Stimulated activated CD8-positive, alpha-beta memory T cell treated with anti-CD3 and anti-CD28 coated beads, Interleukin-12 subunit alpha, Interleukin-12 subunit beta, amount 100 ng/mL, for 1 hour (primary cell): ENCODE measurements at regions not wholly inside any gene's neighbourhood (a gene's known extent, or its start where the extent isn't known, plus 50 kb on each side); places are given as distances from the start of the nearest gene placed in this dataset.

Experiments
- DNase-seq: peaks from one replicate; pipeline ENCODE4 v3.0.0-alpha.2; 2020; ENCODE audit warnings: low read depth

- no peak for DNase-seq
These were observed 150.6 kb upstream of the RAB12 start for GRCh38 chr18:8458546-8459215.

GRCh38 chr18:8460748-8461147 is 148.5 kb upstream of the RAB12 start:
- DNase-seq: no peak

DNA sequence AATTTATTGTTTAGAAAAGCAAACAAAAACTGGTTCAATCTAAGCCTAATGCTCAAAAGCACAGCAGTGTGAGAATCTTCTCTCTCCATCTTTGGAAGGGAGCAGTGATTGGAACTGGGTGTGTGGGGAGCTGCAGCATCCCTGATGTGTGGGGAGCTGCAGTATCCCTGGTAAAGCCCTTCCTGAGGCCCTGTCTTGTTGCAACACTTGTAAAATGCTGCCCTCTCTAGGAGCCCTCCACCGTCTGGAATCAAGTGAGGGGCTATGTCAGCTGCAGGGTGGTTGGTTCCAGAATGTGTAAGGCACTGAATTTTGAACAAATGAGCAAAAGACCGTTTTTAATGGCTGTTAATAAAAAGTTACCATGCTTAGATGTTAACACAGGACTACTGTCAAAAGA is 147.7 kb upstream of the RAB12 start:
- DNase-seq: no peak

DNA sequence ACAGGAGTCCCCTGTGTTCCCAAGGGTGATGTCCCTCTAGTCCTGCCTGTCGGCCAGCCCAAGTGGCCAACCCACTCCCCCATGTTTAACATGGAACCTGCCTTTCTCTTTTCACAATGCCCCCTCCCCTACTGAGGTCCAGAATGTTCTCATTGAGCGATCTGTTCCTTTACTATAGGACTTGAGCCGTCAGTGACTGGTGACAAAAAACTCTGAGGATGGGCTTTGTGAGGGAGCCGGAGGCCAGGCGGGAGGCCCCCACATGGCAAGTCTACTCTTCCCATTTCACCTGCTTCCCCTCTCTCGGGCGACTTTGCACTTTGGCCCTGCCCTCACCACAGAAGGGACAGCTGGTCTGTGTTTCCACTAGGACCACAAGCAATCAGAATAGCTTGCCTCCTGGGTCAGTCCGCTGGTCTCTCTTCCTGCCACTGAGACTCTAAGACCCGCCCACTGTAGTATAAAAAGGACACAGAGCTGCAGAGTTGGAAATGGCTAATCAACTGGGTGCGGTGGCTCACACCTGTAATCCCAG is 146.5 kb upstream of the RAB12 start:
- no peak for DNase-seq

DNA sequence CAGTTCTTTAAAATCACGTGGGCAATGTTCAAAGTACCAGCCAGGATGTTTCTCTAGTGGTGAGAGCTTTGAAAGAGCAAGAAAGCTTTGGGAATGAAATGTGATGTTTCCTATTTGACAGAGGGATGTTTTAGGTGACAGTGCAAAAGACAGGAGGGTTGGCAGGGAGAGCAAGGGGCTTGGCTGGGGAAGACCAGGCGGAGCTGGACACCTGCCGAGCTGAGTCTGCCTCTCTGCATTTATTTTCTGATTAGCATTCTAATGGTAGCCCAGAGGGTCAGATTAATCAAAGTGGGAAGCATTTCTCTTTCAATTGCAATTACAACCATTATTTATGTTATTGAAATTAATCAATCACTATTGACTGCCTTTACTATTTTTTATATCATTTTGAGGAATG is 145.4 kb upstream of the RAB12 start:
- DNase-seq: no peak

GRCh38 chr18:8468191-8468590 is 141.0 kb upstream of the RAB12 start:
- DNase-seq: no peak

- no peak for DNase-seq
These were observed 140.3 kb upstream of the RAB12 start for GRCh38 chr18:8468921-8469335.

DNA sequence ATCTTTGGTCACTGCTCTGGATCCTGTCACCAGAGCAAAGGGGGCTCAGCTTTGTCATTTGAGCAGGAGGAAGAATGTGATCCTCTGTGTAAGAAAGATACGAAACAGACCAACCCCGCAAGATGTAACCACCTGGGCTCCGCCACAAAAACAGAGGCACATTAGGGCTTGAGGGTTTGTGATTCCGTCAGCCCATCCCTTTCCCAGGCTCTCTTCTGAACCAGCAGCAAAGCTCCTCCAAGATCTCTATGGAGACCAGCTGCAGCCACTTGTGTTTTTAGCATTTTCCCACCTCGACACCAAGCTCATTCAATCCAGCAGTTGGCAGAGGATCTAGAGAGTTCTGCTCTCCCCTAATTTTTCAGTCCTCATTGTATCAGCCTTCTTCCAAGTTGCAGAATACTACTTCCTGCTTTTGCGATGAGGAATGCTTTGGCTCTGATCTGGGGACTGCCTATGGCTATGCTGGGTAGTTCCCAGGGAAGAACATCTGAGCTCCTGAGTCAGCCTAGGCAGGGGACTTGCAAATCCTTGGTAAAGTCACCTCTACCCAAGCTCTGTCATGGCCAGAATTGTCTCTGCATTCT is 139.6 kb upstream of the RAB12 start:
- DNase-seq: no peak

GRCh38 chr18:8471372-8471771 is 137.9 kb upstream of the RAB12 start:
- DNase-seq: no peak

GRCh38 chr18:8474661-8475060 is 134.6 kb upstream of the RAB12 start:
- no peak for DNase-seq

GRCh38 chr18:8477615-8478014 is 131.6 kb upstream of the RAB12 start:
- DNase-seq: no peak

DNA sequence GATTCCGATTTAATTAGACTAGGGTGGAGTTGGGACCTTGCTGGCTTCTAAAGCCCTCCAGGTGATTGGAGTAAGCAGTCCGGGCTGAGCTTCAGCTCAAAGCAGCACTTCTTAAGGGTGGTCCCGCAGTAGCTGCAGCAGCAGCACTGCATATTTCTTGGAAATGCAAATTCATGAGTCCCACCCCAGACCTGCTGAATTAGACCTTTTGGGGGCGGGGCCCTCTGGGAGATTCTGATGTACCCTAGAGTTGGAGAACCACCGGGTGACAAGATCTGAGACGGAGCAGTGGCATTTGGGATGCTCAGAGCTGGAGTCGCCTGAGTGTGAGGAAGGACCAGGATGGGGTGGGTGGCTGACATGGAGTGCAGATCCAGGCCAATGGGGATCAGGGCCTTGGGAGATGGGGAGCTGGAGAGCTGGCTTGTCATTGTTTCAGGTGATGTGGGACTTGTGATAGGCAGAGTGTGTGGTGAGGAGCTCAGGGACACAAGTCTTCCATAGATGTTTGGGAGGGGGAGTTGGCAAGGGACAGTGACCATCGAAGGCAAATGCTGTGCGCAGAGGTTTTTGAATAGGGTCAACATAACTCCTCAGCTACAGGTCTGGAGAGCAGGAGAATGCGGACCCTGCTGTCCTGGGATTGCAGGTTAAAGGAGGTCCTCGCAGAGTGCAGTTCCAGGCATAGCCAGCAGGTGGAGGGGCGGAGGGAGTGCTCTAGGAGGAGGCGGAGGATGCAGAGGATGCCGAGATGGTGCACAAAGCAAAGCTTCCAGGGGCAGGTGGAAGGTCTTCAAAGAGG is 130.9 kb upstream of the RAB12 start:
- DNase-seq: peak; percentile 8

- no peak for DNase-seq
These were observed 130.3 kb upstream of the RAB12 start for GRCh38 chr18:8478968-8479370.

DNA sequence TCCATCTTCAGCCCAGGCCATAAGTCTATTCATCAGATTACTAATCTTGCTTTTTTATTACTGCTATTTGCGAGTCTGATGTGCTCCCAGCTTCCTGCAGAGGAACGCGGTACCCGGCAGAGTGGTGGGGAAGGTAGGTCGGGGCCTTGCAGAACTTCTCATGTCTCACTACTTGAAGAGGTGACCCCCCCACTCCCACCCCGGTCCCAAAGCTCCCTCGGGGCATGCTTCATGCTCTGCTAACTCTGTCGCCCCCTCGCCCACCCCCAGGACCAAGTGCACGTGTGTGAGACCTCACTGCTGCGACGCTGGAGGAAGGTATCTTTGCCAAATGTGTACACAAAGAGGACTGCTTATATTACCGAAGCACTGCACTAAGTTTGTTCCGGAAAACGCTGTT is 129.4 kb upstream of the RAB12 start:
- DNase-seq: no peak

DNA sequence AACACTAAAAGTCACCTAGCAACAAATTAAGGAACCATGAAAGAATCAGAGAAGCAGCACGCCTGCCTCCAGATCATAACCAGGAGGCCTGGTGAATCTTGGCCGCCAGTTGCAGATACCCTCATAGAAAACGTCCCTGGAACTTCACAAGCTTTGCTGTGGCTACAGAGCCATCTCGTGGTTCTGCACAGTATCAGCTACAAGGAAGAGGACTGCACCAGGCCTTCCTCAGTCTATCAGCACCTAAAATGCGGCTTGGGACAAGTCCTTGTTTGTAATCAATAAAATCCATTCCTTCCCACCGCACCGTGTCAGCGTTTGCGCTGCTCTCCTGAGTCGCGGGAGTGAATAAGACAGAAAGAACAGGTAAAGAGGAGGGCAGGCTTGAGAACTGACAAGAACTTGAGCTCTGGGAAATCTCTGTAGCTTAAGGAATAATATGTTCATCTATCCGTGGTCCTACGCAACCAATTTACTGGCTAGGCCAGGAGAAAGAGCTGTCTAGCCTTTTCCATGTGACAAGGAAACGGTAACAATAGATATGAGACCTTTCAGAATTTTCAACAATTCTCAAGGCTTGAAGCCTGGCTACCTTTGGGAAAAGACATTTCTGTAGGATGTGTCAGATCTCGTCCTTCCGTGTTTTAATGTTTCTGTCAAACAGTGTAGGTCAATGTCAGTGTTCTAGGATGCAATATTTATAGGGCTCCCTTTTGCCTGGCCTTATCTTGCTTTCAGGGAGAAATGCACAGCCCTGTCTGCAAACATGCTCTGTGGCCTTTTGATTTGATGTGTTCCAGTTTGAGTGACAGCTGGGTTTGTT is 128.5 kb upstream of the RAB12 start:
- no peak for DNase-seq

DNA sequence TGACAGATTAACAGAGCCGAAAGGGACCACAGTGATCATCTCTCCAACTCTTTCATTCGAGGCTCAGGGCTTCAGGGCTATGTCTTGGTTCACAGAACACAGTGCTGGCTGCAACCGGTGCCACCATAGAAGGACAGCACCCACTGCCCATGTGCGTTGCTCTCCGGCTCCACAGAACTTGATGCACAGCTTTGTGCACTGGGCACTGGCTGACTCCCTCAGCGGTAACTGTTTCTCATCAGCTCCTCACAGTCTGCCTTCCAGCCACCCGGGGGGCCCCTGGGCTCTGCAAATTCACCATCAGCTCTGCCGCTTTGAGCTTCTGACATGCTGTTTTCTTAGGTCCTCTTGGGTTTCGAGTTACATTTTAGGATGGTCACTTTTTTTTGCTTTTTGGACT is 124.3 kb upstream of the RAB12 start:
- no peak for DNase-seq

GRCh38 chr18:8489761-8490160 is 119.5 kb upstream of the RAB12 start:
- DNase-seq: no peak

DNA sequence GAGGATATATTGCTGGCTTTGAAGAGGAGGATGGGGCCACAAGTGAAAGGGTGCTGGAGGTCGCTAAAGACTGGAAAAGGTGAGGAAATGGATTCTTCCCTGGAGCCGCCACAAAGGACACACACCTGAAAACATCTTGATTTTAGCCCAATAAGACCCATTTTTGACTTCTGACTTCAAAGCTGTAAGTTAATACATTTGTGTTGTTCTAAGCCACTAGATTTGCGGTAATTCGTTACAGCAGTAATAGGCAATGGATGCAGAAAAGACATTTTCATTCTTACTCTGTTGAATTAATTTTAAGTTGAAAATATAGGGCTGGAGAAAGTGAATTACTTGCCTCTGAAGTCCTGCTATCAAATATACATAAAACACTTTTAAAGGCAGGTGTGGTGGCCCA is 117.7 kb upstream of the RAB12 start:
- no peak for DNase-seq

DNA sequence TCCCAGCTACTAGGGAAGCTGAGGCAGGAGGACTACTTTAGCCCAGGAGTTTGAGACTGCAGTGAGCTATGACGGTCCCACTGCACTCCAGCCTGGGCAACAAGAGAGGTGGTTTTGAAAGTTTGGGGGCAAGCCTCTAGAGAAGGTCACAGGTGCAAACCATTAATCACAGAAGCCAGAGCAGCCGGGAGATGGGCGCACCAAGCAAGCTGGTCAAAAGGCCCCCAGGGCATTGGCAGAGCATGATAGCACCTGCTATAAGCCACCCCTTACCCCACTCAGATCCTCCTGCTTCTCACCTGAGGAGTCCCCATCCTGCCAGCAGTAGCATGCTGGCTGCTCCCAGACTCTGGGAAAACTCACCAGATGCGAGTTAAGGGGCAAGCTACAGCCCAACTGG is 116.1 kb upstream of the RAB12 start:
- no peak for DNase-seq

GRCh38 chr18:8496186-8496585 is 113.1 kb upstream of the RAB12 start:
- DNase-seq: no peak

DNA sequence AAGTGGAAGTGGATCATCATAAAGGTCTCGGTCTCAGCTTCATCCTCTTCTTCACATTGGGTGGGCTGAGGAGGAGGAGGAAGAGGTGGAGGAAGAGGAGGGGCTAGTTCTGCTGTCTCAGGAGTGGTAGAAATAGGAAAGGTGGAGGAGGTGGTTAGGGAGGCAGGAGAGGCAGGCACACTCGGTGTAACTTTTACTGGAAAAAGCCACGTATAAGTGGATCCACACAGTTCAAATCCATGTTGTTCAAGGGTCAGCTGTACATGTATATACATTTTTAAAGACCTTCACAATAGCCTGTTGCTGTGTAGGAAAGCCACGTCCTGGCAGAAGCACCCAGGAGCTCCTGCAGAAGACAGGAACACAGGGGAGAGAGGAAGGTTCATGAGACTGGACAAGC is 110.3 kb upstream of the RAB12 start:
- DNase-seq: no peak
